ENCODE measurements at regions not wholly inside any gene's neighbourhood (a gene's known extent, or its start where the extent isn't known, plus 50 kb on each side); places are given as distances from the start of the nearest gene placed in this dataset.

DNA sequence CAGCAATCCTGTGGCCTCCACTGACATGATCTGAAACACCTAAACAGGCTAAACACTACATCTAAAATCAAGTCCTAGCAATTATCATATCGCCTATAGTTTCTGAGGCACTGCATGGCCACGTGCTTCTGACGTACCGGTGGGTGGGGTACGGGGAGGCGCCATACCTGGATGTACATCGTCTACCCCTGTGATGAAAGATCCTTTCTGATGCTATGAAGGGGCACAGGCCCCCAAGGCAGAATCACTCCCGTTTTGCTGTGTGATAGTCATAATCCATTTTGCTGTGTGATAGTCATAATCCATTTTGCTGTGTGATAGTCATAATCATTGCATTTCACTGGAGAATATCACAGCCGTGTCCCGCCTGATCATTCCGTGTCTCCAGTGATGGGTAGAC lies 118.7 kb upstream of the SOX1 start:
- DNase-seq (ENCODE audit: insufficient read length, low spot score) (no peak), FAIRE-seq (no peak)
- TF ChIP-seq PAX5 (IDR thresholded peaks at IDR 0.05; ENCODE audit: insufficient read depth, low read length, severe bottlenecking) (no peak), POLR2AphosphoS5 (IDR thresholded peaks at IDR 0.05; ENCODE audit: low read depth, low read length) (no peak), POU2F2 (IDR thresholded peaks at IDR 0.05; ENCODE audit: low read depth, low read length) (no peak), POLR2A (IDR thresholded peaks at IDR 0.05; ENCODE audit: low read depth, low read length) (no peak), SPI1 (IDR thresholded peaks at IDR 0.05; ENCODE audit: low read depth, low read length) (no peak), TAF1 (IDR thresholded peaks at IDR 0.05; ENCODE audit: low read depth, low read length) (no peak)

GRCh38 chr13:111948811-111949210 lies 118.1 kb upstream of the SOX1 start:
- FAIRE-seq (no peak), DNase-seq (ENCODE audit: insufficient read length, low spot score) (no peak)
- TF ChIP-seq POLR2AphosphoS5 (IDR thresholded peaks at IDR 0.05; ENCODE audit: low read depth, low read length) (no peak), POU2F2 (IDR thresholded peaks at IDR 0.05; ENCODE audit: low read depth, low read length) (no peak), PAX5 (IDR thresholded peaks at IDR 0.05; ENCODE audit: insufficient read depth, low read length, severe bottlenecking) (no peak), POLR2A (IDR thresholded peaks at IDR 0.05; ENCODE audit: low read depth, low read length) (no peak), SPI1 (IDR thresholded peaks at IDR 0.05; ENCODE audit: low read depth, low read length) (no peak), TAF1 (IDR thresholded peaks at IDR 0.05; ENCODE audit: low read depth, low read length) (no peak)

GRCh38 chr13:111949311-111949710 lies 117.6 kb upstream of the SOX1 start:
- no peak for TF ChIP-seq POLR2A (IDR thresholded peaks at IDR 0.05; ENCODE audit: low read depth, low read length)
- TF ChIP-seq POLR2AphosphoS5 (IDR thresholded peaks at IDR 0.05; ENCODE audit: low read depth, low read length) = no peak
- DNase-seq (ENCODE audit: insufficient read length, low spot score) (no peak), FAIRE-seq (no peak)

DNA sequence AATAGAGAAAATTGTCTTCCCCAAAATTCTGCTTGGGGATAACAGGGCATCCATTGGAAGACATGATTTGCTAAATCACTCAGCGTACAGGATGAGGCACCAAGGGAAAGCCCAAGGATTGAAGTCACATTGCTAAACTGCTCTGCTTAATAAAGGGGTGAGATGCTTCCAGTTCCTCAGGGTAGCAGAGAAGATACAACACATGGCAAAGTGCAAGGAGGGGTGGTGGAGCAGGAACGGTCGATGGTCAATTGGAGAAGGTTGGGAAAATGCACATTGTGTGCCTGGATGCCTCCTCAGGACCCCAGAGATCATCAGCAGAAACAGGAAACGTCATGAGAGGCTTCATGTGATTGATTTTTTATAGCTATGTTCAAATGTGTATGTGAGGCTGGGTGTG lies 116.3 kb upstream of the SOX1 start:
- no peak for FAIRE-seq
- TF ChIP-seq POLR2AphosphoS5 (IDR thresholded peaks at IDR 0.05; ENCODE audit: low read depth, low read length) (no peak), TAF1 (IDR thresholded peaks at IDR 0.05; ENCODE audit: low read depth, low read length) (no peak), PAX5 (IDR thresholded peaks at IDR 0.05; ENCODE audit: insufficient read depth, low read length, severe bottlenecking) (no peak), SPI1 (IDR thresholded peaks at IDR 0.05; ENCODE audit: low read depth, low read length) (no peak), POLR2A (IDR thresholded peaks at IDR 0.05; ENCODE audit: low read depth, low read length) (no peak), POU2F2 (IDR thresholded peaks at IDR 0.05; ENCODE audit: low read depth, low read length) (no peak)
- no peak for DNase-seq (ENCODE audit: insufficient read length, low spot score)

- DNase-seq (ENCODE audit: insufficient read length, low spot score) (no peak), FAIRE-seq (no peak)
- TF ChIP-seq TAF1 (IDR thresholded peaks at IDR 0.05; ENCODE audit: low read depth, low read length) (no peak), POLR2A (IDR thresholded peaks at IDR 0.05; ENCODE audit: low read depth, low read length) (no peak), POU2F2 (IDR thresholded peaks at IDR 0.05; ENCODE audit: low read depth, low read length) (no peak), PAX5 (IDR thresholded peaks at IDR 0.05; ENCODE audit: insufficient read depth, low read length, severe bottlenecking) (no peak), SPI1 (IDR thresholded peaks at IDR 0.05; ENCODE audit: low read depth, low read length) (no peak), POLR2AphosphoS5 (IDR thresholded peaks at IDR 0.05; ENCODE audit: low read depth, low read length) (no peak)
Observed at GRCh38 chr13:111952032-111952431, 114.9 kb upstream of the SOX1 start.

GRCh38 chr13:111952814-111953213 lies 114.1 kb upstream of the SOX1 start:
- TF ChIP-seq POLR2A (IDR thresholded peaks at IDR 0.05; ENCODE audit: low read depth, low read length) (no peak), PAX5 (IDR thresholded peaks at IDR 0.05; ENCODE audit: insufficient read depth, low read length, severe bottlenecking) (no peak), SPI1 (IDR thresholded peaks at IDR 0.05; ENCODE audit: low read depth, low read length) (no peak), POU2F2 (IDR thresholded peaks at IDR 0.05; ENCODE audit: low read depth, low read length) (no peak), POLR2AphosphoS5 (IDR thresholded peaks at IDR 0.05; ENCODE audit: low read depth, low read length) (no peak), TAF1 (IDR thresholded peaks at IDR 0.05; ENCODE audit: low read depth, low read length) (no peak)
- DNase-seq (ENCODE audit: insufficient read length, low spot score) = no peak
- FAIRE-seq = no peak

DNA sequence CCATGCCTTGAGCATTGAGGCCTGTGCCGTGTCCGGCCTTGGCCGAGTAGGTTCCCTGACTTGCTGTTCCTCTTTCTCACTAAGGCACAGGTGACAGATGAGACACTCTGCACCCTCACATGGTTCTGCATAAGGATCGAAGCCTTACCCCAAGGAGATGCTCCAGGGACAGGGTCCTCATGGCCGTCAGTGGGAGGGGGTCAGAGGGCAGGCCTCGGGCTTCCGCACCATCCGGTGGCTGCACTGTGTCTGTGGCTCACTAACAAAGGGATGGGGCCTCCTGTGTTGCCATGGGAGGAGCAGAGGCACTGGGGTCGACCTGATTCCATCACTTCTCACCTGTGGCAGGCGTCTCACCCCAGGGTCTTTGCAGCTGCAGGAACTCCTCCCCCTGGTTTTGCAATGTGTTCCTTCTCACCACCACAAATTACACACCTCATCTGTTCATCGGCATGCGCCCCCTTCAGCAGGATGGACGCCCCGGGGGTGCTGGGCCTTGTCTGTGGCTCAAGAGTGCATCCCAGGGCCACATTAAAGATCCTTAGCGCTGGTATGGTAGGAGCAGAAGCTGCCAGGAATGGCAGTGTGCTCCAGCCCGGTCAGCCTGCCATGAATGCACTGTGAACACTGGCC lies 113.3 kb upstream of the SOX1 start:
- no peak for TF ChIP-seq PAX5 (IDR thresholded peaks at IDR 0.05; ENCODE audit: insufficient read depth, low read length, severe bottlenecking)
- TF ChIP-seq SPI1 (IDR thresholded peaks at IDR 0.05; ENCODE audit: low read depth, low read length) = no peak
- FAIRE-seq (no peak), DNase-seq (ENCODE audit: insufficient read length, low spot score) (no peak)

DNA sequence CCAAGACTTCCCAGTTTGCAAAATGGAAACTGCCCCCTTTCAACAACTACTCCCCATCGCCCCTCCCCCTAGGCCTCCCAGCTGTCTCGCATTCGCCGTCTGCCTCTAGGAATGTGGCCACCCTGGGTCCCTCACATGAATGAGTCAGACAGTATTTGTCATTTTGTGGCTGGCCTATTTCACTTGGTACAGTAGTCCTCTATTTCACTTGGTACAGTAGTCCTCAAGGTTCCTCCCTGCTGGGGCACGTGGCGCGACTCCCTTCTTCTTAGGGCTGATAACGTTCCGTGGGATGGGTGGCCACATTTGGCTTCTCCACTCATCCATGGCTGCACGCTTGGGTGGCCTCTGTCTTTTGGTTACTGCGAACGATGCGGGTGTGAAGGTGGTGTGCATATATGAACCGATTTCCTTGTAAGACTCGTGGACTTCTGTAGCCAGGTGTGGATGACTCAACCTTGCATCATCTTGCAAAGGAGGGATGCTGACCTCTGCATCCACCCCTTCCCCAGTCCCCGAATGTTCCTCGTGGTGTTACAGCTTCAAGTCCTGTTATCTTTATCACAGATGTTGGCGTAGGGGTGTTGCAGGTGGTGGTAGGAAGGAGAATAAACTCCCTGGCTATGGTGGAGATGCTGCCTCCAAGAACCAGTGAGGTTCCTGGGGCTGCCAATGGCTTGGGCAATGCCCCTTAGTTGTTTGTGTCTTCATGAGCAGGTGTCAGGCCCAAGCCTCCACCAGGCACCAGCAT lies 112.1 kb upstream of the SOX1 start:
- TF ChIP-seq SPI1 (IDR thresholded peaks at IDR 0.05; ENCODE audit: low read depth, low read length) (no peak), PAX5 (IDR thresholded peaks at IDR 0.05; ENCODE audit: insufficient read depth, low read length, severe bottlenecking) (no peak)
- no peak for DNase-seq (ENCODE audit: insufficient read length, low spot score)
- FAIRE-seq = no peak

- DNase-seq (ENCODE audit: insufficient read length, low spot score) = no peak
- no peak for FAIRE-seq
- TF ChIP-seq PAX5 (IDR thresholded peaks at IDR 0.05; ENCODE audit: insufficient read depth, low read length, severe bottlenecking) (no peak), SPI1 (IDR thresholded peaks at IDR 0.05; ENCODE audit: low read depth, low read length) (no peak), POLR2A (IDR thresholded peaks at IDR 0.05; ENCODE audit: low read depth, low read length) (no peak), TAF1 (IDR thresholded peaks at IDR 0.05; ENCODE audit: low read depth, low read length) (no peak)
Observed at GRCh38 chr13:111955412-111956065, 111.4 kb upstream of the SOX1 start.

Data from GM12891 (cell line).